Cardiac fibroblast (primary cell): ENCODE measurements at regions not wholly inside any gene's neighbourhood (a gene's known extent, or its start where the extent isn't known, plus 50 kb on each side); places are given as distances from the start of the nearest gene placed in this dataset.

ENCODE experiments used
- DNase-seq, 2 donors: peaks; one replicate each; pipeline versions ENCODE4 v3.0.0 to v3.0.0-alpha.2; 2010; ENCODE audit warnings: low read depth in 2 of 2
- H3K4me3 ChIP-seq, 2 donors: replicated peaks in 1 of 2; 1 replicate in 1 of 2; 2 replicates in 1 of 2; pipeline ENCODE4 v1.5.1; 2011; ENCODE audit warnings: low read depth in 2 of 2, low read length in 2 of 2, mild to moderate bottlenecking in 2 of 2, moderate library complexity in 1 of 2
- CTCF ChIP-seq: IDR thresholded peaks from one replicate; pipeline ENCODE4 v1.5.1; 2011; ENCODE audit warnings: low read depth, mild to moderate bottlenecking, low read length, inconsistent platforms

- no peak overlapping the region for H3K4me3 ChIP-seq
- no peak for DNase-seq
- TF ChIP-seq CTCF = no peak
Measured at GRCh38 chr2:16084274-16084673, 143.9 kb downstream of the MYCN start.

GRCh38 chr2:16082276-16082675, 141.9 kb downstream of the MYCN start:
- H3K4me3 ChIP-seq = no peak overlapping the region
- no peak for DNase-seq
- no peak for TF ChIP-seq CTCF

GRCh38 chr2:16081316-16082200, 141.2 kb downstream of the MYCN start:
- no peak for TF ChIP-seq CTCF
- no peak overlapping the region for H3K4me3 ChIP-seq
- DNase-seq = no peak

GRCh38 chr2:16080516-16080915, 140.2 kb downstream of the MYCN start:
- no peak overlapping the region for H3K4me3 ChIP-seq
- no peak for TF ChIP-seq CTCF
- DNase-seq = no peak

GRCh38 chr2:16080071-16080470, 139.7 kb downstream of the MYCN start:
- no peak for DNase-seq
- no peak for TF ChIP-seq CTCF
- no peak overlapping the region for H3K4me3 ChIP-seq

GRCh38 chr2:16079637-16080036, 139.3 kb downstream of the MYCN start:
- no peak overlapping the region for H3K4me3 ChIP-seq
- no peak for DNase-seq
- TF ChIP-seq CTCF = no peak
